ENCODE measurements at regions not wholly inside any gene's neighbourhood (a gene's known extent, or its start where the extent isn't known, plus 50 kb on each side); places are given as distances from the start of the nearest gene placed in this dataset.

- TF ChIP-seq EGR1 (IDR thresholded peaks at IDR 0.05) (no peak), NFIC (IDR thresholded peaks at IDR 0.05) (0 out of 2 replicates have a peak, but pooled peaks have one; percentile 35)
These were observed 320.1 kb upstream of the NDST4 start for GRCh38 chr4:115433491-115433890.

GRCh38 chr4:115430024-115430423, 316.6 kb upstream of the NDST4 start:
- TF ChIP-seq TEAD4 (IDR thresholded peaks at IDR 0.05) = no peak
- no peak for TF ChIP-seq TAF1 (IDR thresholded peaks at IDR 0.05; ENCODE audit: low read depth)
- TF ChIP-seq REST (IDR thresholded peaks at IDR 0.05; ENCODE audit: low read depth) = no peak
- TF ChIP-seq CREB1 (IDR thresholded peaks at IDR 0.05; ENCODE audit: low read depth) = no peak
- TF ChIP-seq MAX (IDR thresholded peaks at IDR 0.05) = no peak
- TF ChIP-seq TCF12 (IDR thresholded peaks at IDR 0.05; ENCODE audit: low read depth) = no peak
- no peak for TF ChIP-seq NFIC (IDR thresholded peaks at IDR 0.05)
- no peak for TF ChIP-seq EGR1 (IDR thresholded peaks at IDR 0.05)

GRCh38 chr4:115428455-115428854, 315.0 kb upstream of the NDST4 start:
- TF ChIP-seq CREB1 (IDR thresholded peaks at IDR 0.05; ENCODE audit: low read depth) (no peak), ZBTB7A (IDR thresholded peaks at IDR 0.05; ENCODE audit: low read depth) (no peak), NFIC (IDR thresholded peaks at IDR 0.05) (no peak), EP300 (IDR thresholded peaks at IDR 0.05; ENCODE audit: borderline replicate concordance) (no peak), YY1 (IDR thresholded peaks at IDR 0.05; ENCODE audit: low read depth) (no peak), TEAD4 (IDR thresholded peaks at IDR 0.05) (no peak), TCF12 (IDR thresholded peaks at IDR 0.05; ENCODE audit: low read depth) (no peak), FOXM1 (IDR thresholded peaks at IDR 0.05; ENCODE audit: borderline replicate concordance, low read depth) (no peak), RAD21 (IDR thresholded peaks at IDR 0.05; ENCODE audit: low read depth) (no peak), MAX (IDR thresholded peaks at IDR 0.05) (no peak), REST (IDR thresholded peaks at IDR 0.05; ENCODE audit: low read depth) (no peak), CEBPB (IDR thresholded peaks at IDR 0.05) (no peak)

GRCh38 chr4:115424852-115425251, 311.4 kb upstream of the NDST4 start:
- TF ChIP-seq ZBTB7A (IDR thresholded peaks at IDR 0.05; ENCODE audit: low read depth) = no peak
- TF ChIP-seq USF1 (IDR thresholded peaks at IDR 0.05) = no peak
- no peak for TF ChIP-seq RAD21 (IDR thresholded peaks at IDR 0.05; ENCODE audit: low read depth)
- TF ChIP-seq MAX (IDR thresholded peaks at IDR 0.05) = no peak
- TF ChIP-seq EP300 (IDR thresholded peaks at IDR 0.05; ENCODE audit: borderline replicate concordance) = no peak
- no peak for TF ChIP-seq NFIC (IDR thresholded peaks at IDR 0.05)
- TF ChIP-seq TCF12 (IDR thresholded peaks at IDR 0.05; ENCODE audit: low read depth) = no peak
- TF ChIP-seq CEBPB (IDR thresholded peaks at IDR 0.05) = no peak
- TF ChIP-seq YY1 (IDR thresholded peaks at IDR 0.05; ENCODE audit: low read depth) = no peak
- no peak for TF ChIP-seq TAF1 (IDR thresholded peaks at IDR 0.05; ENCODE audit: low read depth)
- TF ChIP-seq CREB1 (IDR thresholded peaks at IDR 0.05; ENCODE audit: low read depth) = no peak
- TF ChIP-seq FOXM1 (IDR thresholded peaks at IDR 0.05; ENCODE audit: borderline replicate concordance, low read depth) = no peak
- no peak for TF ChIP-seq REST (IDR thresholded peaks at IDR 0.05; ENCODE audit: low read depth)
- TF ChIP-seq TEAD4 (IDR thresholded peaks at IDR 0.05) = no peak
- TF ChIP-seq EGR1 (IDR thresholded peaks at IDR 0.05) = no peak

- TF ChIP-seq NFIC (IDR thresholded peaks at IDR 0.05) = no peak
These were observed 305.4 kb upstream of the NDST4 start for GRCh38 chr4:115418635-115419396.
